Calu3 (cell line): ENCODE measurements at regions not wholly inside any gene's neighbourhood (a gene's known extent, or its start where the extent isn't known, plus 50 kb on each side); places are given as distances from the start of the nearest gene placed in this dataset.

Experiments
- BruUV-seq: library from RNA; stranded (reverse); fragments of 400-500 nt; replicated peaks from 2 replicates; lab custom pipeline; 2021; lab: Mats Ljungman, UMichigan
- CTCF ChIA-PET: fragments of 300-600 bp; sonication (Branson Sonifier 250); formaldehyde crosslinking; loops from one replicate; lab custom pipeline; 2022; ENCODE audit warnings: antibody characterized with exemption; lab: Charles Lee
- DNase-seq: peaks from one replicate; pipeline ENCODE4 v3.0.0; 2022
- H3K27ac Mint-ChIP-seq: one replicate; pipeline ENCODE4 v1.8.0; 2022; ENCODE audit warnings: mixed read lengths; ENCODE audit not compliant: unreplicated experiment
- H3K27me3 Mint-ChIP-seq: one replicate; pipeline ENCODE4 v1.8.0; 2022; ENCODE audit warnings: mixed read lengths; ENCODE audit not compliant: unreplicated experiment
- H3K36me3 Mint-ChIP-seq: one replicate; pipeline ENCODE4 v1.8.0; 2022; ENCODE audit warnings: mild to moderate bottlenecking, moderate library complexity, mixed read lengths; ENCODE audit not compliant: insufficient read depth, unreplicated experiment
- H3K4me1 Mint-ChIP-seq: one replicate; pipeline ENCODE4 v1.8.0; 2022; ENCODE audit warnings: mild to moderate bottlenecking, low read depth, mixed read lengths; ENCODE audit not compliant: unreplicated experiment
- H3K4me3 Mint-ChIP-seq: one replicate; pipeline ENCODE4 v1.8.0; 2022; ENCODE audit warnings: mild to moderate bottlenecking, low read depth, moderate library complexity, mixed read lengths; ENCODE audit not compliant: unreplicated experiment
- H3K9me3 Mint-ChIP-seq: one replicate; pipeline ENCODE4 v1.8.0; 2022; ENCODE audit warnings: low read depth, mixed read lengths; ENCODE audit not compliant: unreplicated experiment
- intact Hi-C: fragments of 100-400 bp; cut with micrococcal nuclease; formaldehyde crosslinking; loops from one replicate; pipeline ENCODE4 v1.10.0; 2022; ENCODE audit not compliant: unreplicated experiment
- TF ChIP-seq, protein P1 (sequence below): fragments of 200-600 bp; IDR thresholded peaks from one replicate; pipeline ENCODE4 v1.8.0; 2022; ENCODE audit warnings: antibody characterized with exemption; ENCODE audit not compliant: unreplicated experiment

DNA sequence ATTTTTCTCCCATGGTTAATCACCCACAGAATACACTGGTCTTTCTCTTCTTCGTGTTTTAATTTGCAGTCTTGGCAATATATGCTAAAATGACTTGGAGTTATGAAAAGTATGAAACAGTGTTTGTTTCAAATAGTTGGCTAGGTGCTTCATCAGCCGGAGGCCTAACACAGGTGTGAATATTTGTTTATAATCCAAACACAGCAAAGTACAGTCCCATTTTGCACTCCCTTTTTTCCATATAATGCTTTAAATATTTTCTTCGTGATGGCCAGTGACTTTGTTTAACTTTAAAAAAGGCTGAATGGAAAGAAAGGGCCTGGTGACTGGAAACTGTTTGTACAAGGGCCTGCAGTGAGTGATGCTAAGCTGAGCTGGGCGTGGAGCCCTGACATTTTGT is 219.7 kb upstream of the LRIG1 start:
- no peaks in the 10 kb centered on the region for H3K27me3 Mint-ChIP-seq
- CTCF ChIA-PET, result no interaction called here
- no peaks in the 10 kb centered on the region for H3K4me1 Mint-ChIP-seq
- BruUV-seq, result no TSS peak
- H3K4me3 Mint-ChIP-seq, result no peak overlapping the region
- no peak for DNase-seq
- no peaks in the 10 kb centered on the region for H3K36me3 Mint-ChIP-seq
- H3K9me3 Mint-ChIP-seq, result no peaks in the 10 kb centered on the region
- intact Hi-C loops, result no loop called here
- TF ChIP-seq, protein P1, sequence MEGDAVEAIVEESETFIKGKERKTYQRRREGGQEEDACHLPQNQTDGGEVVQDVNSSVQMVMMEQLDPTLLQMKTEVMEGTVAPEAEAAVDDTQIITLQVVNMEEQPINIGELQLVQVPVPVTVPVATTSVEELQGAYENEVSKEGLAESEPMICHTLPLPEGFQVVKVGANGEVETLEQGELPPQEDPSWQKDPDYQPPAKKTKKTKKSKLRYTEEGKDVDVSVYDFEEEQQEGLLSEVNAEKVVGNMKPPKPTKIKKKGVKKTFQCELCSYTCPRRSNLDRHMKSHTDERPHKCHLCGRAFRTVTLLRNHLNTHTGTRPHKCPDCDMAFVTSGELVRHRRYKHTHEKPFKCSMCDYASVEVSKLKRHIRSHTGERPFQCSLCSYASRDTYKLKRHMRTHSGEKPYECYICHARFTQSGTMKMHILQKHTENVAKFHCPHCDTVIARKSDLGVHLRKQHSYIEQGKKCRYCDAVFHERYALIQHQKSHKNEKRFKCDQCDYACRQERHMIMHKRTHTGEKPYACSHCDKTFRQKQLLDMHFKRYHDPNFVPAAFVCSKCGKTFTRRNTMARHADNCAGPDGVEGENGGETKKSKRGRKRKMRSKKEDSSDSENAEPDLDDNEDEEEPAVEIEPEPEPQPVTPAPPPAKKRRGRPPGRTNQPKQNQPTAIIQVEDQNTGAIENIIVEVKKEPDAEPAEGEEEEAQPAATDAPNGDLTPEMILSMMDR, result no peak
- H3K27ac Mint-ChIP-seq, result no peak overlapping the region

DNA sequence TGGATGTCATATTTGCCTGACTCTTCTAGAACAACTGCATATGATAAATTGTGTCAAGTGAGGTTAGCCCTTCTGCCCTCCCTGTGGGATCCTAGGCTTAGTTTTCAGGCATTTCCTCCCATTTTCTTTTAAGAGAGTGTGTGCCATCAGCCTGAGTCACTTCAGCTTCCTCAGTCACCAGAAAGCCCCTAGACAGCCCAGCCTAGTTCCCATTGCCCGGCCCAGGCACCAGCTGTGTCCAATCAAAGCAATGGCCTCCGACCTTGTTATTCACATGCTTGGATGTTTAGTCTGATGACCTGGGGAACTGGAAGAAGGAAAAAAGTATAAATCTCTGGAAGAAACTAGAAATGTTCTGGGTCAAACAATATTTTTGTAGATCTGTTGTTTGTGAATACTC is 221.9 kb upstream of the LRIG1 start:
- CTCF ChIA-PET, result no interaction called here

DNA sequence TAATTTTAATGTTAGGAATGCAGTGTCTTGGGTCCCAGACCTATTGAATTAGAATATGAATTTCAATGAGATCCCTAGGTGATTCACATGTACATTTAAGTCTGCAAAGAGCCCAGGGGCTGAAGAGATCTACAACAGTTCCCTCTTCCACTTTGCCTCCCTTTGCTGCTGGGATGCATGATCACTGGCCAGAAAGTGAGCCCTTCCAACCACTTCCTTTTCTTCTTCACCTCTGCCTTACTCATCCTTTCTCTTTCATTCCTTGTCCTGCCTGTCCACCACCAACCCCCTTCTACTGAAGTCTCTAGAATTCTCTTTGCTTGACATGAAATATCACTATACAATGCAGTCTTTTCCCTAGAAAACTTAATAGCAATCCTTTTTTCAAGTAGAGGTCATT is 222.4 kb upstream of the LRIG1 start:
- Mint-ChIP-seq H3K27ac (no peak overlapping the region), H3K4me1 (no peaks in the 10 kb centered on the region), H3K9me3 (no peaks in the 10 kb centered on the region), H3K4me3 (no peak overlapping the region), H3K27me3 (peaks cover 8% of the 10 kb centered on the region), H3K36me3 (no peaks in the 10 kb centered on the region)
- BruUV-seq, result no TSS peak
- DNase-seq, result no peak
- CTCF ChIA-PET, result no interaction called here
- intact Hi-C loops, result loop anchor here (1.0 kb wide), 1 partner anchor 38 kb away; no protein-coding TSS in a partner anchor
- TF ChIP-seq, protein P1, result no peak

More for the DNA sequence above, 221.9 kb upstream of the LRIG1 start:
- Mint-ChIP-seq H3K4me3 (no peak overlapping the region), H3K4me1 (no peaks in the 10 kb centered on the region), H3K9me3 (no peaks in the 10 kb centered on the region), H3K27ac (no peak overlapping the region), H3K27me3 (peaks cover 3% of the 10 kb centered on the region), H3K36me3 (no peaks in the 10 kb centered on the region)
- intact Hi-C loops, result loop anchor here (1.0 kb wide), 1 partner anchor 37 kb away; no protein-coding TSS in a partner anchor
- BruUV-seq, result no TSS peak
- TF ChIP-seq, protein P1, result no peak
- DNase-seq, result no peak

DNA sequence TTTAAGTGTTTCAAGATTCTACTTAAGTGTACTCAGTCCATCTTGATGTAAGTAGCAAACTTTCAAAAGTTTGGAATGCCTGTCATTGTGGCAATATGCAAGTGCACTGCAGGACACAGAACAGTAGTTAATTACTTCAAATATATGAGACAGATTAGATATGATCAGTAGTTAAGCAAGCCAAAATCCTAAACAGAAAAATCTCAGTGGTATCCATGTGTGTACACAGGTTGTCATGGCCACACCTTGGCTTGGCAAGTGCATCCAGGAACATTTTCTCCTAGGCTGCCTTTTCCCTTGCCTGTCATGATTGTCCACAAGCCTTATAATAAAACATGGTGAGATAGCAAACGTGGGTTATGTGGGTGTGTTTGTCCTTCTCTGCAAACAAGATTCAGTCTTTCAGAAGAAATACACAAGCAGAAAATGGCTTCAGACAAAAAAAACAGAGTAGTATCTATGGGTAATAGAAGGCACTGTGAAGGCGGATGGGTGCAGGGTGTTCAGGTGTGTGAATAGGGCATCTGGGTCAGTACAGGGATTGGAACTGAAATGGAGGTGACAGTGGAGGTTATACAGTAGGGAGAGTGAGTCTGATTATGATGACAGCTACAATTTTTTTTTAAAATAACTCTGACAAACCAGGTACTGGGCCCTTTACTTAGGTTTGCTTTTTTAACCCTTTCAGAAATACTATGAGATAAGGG is 229.0 kb upstream of the LRIG1 start:
- intact Hi-C loops, result no loop called here
- Mint-ChIP-seq H3K27me3 (peaks cover 44% of the 10 kb centered on the region), H3K36me3 (no peaks in the 10 kb centered on the region), H3K4me1 (no peaks in the 10 kb centered on the region), H3K9me3 (no peaks in the 10 kb centered on the region), H3K27ac (no peak overlapping the region), H3K4me3 (no peak overlapping the region)
- CTCF ChIA-PET, result no interaction called here
- BruUV-seq, result no TSS peak
- DNase-seq, result no peak
- TF ChIP-seq, protein P1, result no peak
